Kidney (tissue), 13 donors: ENCODE measurements at regions not wholly inside any gene's neighbourhood (a gene's known extent, or its start where the extent isn't known, plus 50 kb on each side); places are given as distances from the start of the nearest gene placed in this dataset.

ENCODE experiments used
- DNase-seq, 5 donors: peaks; one replicate each; pipeline ENCODE4 v3.0.0-alpha.2; 2013 to 2020
- FAIRE-seq: peaks from 2 replicates; lab custom pipeline; 2012; peaks lifted over from hg19 to GRCh38; lab: Jason Lieb, UNC
- H3K27ac ChIP-seq, 2 donors: one replicate each; pipeline ENCODE4 v1.7.0; 2013; ENCODE audit warnings: low read depth in 2 of 2, low read length in 2 of 2, inconsistent platforms in 1 of 2
- H3K27me3 ChIP-seq: one replicate; pipeline ENCODE4 v1.7.1; 2013; ENCODE audit warnings: low read length, inconsistent platforms; ENCODE audit not compliant: control insufficient read depth, insufficient read depth
- H3K36me3 ChIP-seq, 3 donors: one replicate each; pipeline versions ENCODE4 v1.7.0 to v1.7.1; 2013; ENCODE audit warnings: low read length in 3 of 3, control low read depth in 1 of 3, inconsistent platforms in 1 of 3; ENCODE audit not compliant: insufficient read depth in 3 of 3, control insufficient read depth in 2 of 3
- H3K4me1 ChIP-seq, 3 donors: one replicate each; pipeline versions ENCODE4 v1.7.0 to v1.7.1; 2013; ENCODE audit warnings: low read length in 3 of 3, inconsistent platforms in 1 of 3, low read depth in 1 of 3; ENCODE audit not compliant: control insufficient read depth in 2 of 3, insufficient read depth in 2 of 3
- H3K4me3 ChIP-seq, 3 donors: one replicate each; pipeline versions ENCODE4 v1.7.0 to v1.8.1; 2013; ENCODE audit warnings: low read length in 3 of 3, control low read depth in 1 of 3, inconsistent platforms in 1 of 3
- H3K9ac ChIP-seq, 3 donors: one replicate each; pipeline versions ENCODE4 v1.7.0 to v1.7.1; 2013; ENCODE audit warnings: low read length in 3 of 3, control low read depth in 1 of 3, inconsistent platforms in 1 of 3
- H3K9me3 ChIP-seq, 3 donors: one replicate each; pipeline versions ENCODE4 v1.7.0 to v1.7.1; 2013; ENCODE audit warnings: low read length in 3 of 3, control low read depth in 1 of 3, inconsistent platforms in 1 of 3; ENCODE audit not compliant: control insufficient read depth in 2 of 3, insufficient read depth in 1 of 3
- intact Hi-C: fragments of 100-400 bp; cut with DNase I; formaldehyde crosslinking; loops from one replicate; pipeline ENCODE4 v1.11.1; 2022
- TF ChIP-seq, protein P1 (sequence below): IDR thresholded peaks from 3 replicates; pipeline ENCODE4 v1.5.1; 2012; ENCODE audit warnings: mild to moderate bottlenecking, moderate library complexity, borderline replicate concordance; ENCODE audit not compliant: insufficient read depth; ENCODE audit errors: extremely low read depth
- donor health status: control.
- donor health status: control.
- donor health status: control.
- donor health status: control.
- donor health status: control.
- donor health status: DM: yes; HTN: yes; CAD: no.
- donor health status: Normal renal cell carcinoma (clear cell type).

GRCh38 chr9:70465904-70466303, 51.4 kb upstream of the KLF9 start:
- Histone ChIP-seq H3K4me1 (peaks cover 0 to 18% (median 11%) of the 10 kb centered on the region in 3 donors), H3K9me3 (no peaks in the 10 kb centered on the region), H3K36me3 (no peaks in the 10 kb centered on the region), H3K4me3 (no peak overlapping the region), H3K27me3 (no peaks in the 10 kb centered on the region), H3K9ac (no peak overlapping the region), H3K27ac (no peak overlapping the region)
- intact Hi-C loops: no loop called here
- TF ChIP-seq, protein P1, sequence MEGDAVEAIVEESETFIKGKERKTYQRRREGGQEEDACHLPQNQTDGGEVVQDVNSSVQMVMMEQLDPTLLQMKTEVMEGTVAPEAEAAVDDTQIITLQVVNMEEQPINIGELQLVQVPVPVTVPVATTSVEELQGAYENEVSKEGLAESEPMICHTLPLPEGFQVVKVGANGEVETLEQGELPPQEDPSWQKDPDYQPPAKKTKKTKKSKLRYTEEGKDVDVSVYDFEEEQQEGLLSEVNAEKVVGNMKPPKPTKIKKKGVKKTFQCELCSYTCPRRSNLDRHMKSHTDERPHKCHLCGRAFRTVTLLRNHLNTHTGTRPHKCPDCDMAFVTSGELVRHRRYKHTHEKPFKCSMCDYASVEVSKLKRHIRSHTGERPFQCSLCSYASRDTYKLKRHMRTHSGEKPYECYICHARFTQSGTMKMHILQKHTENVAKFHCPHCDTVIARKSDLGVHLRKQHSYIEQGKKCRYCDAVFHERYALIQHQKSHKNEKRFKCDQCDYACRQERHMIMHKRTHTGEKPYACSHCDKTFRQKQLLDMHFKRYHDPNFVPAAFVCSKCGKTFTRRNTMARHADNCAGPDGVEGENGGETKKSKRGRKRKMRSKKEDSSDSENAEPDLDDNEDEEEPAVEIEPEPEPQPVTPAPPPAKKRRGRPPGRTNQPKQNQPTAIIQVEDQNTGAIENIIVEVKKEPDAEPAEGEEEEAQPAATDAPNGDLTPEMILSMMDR: no peak
- FAIRE-seq (no peak), DNase-seq (no peak)

- no peak for FAIRE-seq
- intact Hi-C loops: no loop called here
These were observed 50.9 kb upstream of the KLF9 start for GRCh38 chr9:70465398-70465797.

More at GRCh38 chr9:70465398-70465797, 50.9 kb upstream of the KLF9 start:
- Histone ChIP-seq H3K4me3 (no peak overlapping the region), H3K27ac (no peak overlapping the region), H3K9ac (no peak overlapping the region), H3K4me1 (peaks cover 0 to 13% (median 6%) of the 10 kb centered on the region in 3 donors), H3K27me3 (no peaks in the 10 kb centered on the region), H3K9me3 (no peaks in the 10 kb centered on the region), H3K36me3 (no peaks in the 10 kb centered on the region)
- TF ChIP-seq, protein P1: no peak
- no peak for DNase-seq
